ENCODE measurements at regions not wholly inside any gene's neighbourhood (a gene's known extent, or its start where the extent isn't known, plus 50 kb on each side); places are given as distances from the start of the nearest gene placed in this dataset.

DNA sequence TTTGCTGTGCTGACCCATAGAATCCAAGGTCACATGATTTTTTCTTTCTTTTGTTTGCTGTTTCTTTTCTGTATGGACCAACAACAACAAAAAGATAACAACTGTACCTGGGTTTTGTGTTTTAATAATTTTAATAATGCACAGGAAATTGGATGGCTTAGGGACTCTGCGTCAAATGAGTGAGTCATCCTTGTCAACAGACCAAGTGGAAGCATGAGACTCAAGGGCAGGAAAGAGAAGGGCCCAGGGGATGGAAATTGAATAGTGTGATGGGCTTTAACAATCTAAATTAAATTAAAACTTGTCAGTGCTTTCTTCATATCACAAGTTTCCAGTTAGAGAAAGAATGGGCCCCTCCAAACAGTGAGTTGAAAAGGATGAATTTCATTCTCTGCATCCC, 413.0 kb downstream of the PREX1 start:
- Mint-ChIP-seq H3K4me3 (ENCODE audit: low read depth) (no peak overlapping the region), H3K9me3 (ENCODE audit: low read depth) (no peaks in the 10 kb centered on the region), H3K36me3 (ENCODE audit: insufficient read depth) (no peaks in the 10 kb centered on the region), H3K4me1 (ENCODE audit: low read depth) (peaks cover 2% of the 10 kb centered on the region), H3K27ac (no peak overlapping the region), H3K27me3 (no peaks in the 10 kb centered on the region)
- no peak for DNase-seq (ENCODE audit: low spot score, unreplicated experiment)
- TF ChIP-seq, protein P1, sequence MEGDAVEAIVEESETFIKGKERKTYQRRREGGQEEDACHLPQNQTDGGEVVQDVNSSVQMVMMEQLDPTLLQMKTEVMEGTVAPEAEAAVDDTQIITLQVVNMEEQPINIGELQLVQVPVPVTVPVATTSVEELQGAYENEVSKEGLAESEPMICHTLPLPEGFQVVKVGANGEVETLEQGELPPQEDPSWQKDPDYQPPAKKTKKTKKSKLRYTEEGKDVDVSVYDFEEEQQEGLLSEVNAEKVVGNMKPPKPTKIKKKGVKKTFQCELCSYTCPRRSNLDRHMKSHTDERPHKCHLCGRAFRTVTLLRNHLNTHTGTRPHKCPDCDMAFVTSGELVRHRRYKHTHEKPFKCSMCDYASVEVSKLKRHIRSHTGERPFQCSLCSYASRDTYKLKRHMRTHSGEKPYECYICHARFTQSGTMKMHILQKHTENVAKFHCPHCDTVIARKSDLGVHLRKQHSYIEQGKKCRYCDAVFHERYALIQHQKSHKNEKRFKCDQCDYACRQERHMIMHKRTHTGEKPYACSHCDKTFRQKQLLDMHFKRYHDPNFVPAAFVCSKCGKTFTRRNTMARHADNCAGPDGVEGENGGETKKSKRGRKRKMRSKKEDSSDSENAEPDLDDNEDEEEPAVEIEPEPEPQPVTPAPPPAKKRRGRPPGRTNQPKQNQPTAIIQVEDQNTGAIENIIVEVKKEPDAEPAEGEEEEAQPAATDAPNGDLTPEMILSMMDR (IDR thresholded peaks at IDR 0.05; ENCODE audit: unreplicated experiment): no peak

GRCh38 chr20:48411919-48412522, 415.8 kb downstream of the PREX1 start:
- H3K27ac Mint-ChIP-seq: no peak overlapping the region
- TF ChIP-seq, protein P1 (IDR thresholded peaks at IDR 0.05; ENCODE audit: unreplicated experiment): no peak

GRCh38 chr20:48411245-48411644, 416.6 kb downstream of the PREX1 start:
- TF ChIP-seq, protein P1 (IDR thresholded peaks at IDR 0.05; ENCODE audit: unreplicated experiment): no peak
- Mint-ChIP-seq H3K4me3 (ENCODE audit: low read depth) (no peak overlapping the region), H3K27ac (no peak overlapping the region), H3K4me1 (ENCODE audit: low read depth) (peaks cover 18% of the 10 kb centered on the region), H3K27me3 (no peaks in the 10 kb centered on the region), H3K9me3 (ENCODE audit: low read depth) (no peaks in the 10 kb centered on the region), H3K36me3 (ENCODE audit: insufficient read depth) (no peaks in the 10 kb centered on the region)
- DNase-seq (ENCODE audit: low spot score, unreplicated experiment): no peak

More at GRCh38 chr20:48411919-48412522, 415.8 kb downstream of the PREX1 start:
- no peaks in the 10 kb centered on the region for H3K27me3 Mint-ChIP-seq
- H3K4me3 Mint-ChIP-seq (ENCODE audit: low read depth): no peak overlapping the region
- no peak for DNase-seq (ENCODE audit: low spot score, unreplicated experiment)
- H3K36me3 Mint-ChIP-seq (ENCODE audit: insufficient read depth): no peaks in the 10 kb centered on the region
- H3K9me3 Mint-ChIP-seq (ENCODE audit: low read depth): no peaks in the 10 kb centered on the region
- H3K4me1 Mint-ChIP-seq (ENCODE audit: low read depth): peaks cover 14% of the 10 kb centered on the region

GRCh38 chr20:48409055-48409615, 418.7 kb downstream of the PREX1 start:
- H3K9me3 Mint-ChIP-seq (ENCODE audit: low read depth): no peaks in the 10 kb centered on the region
- H3K27ac Mint-ChIP-seq: no peak overlapping the region
- H3K27me3 Mint-ChIP-seq: no peaks in the 10 kb centered on the region
- no peak overlapping the region for H3K4me3 Mint-ChIP-seq (ENCODE audit: low read depth)
- TF ChIP-seq, protein P1 (IDR thresholded peaks at IDR 0.05; ENCODE audit: unreplicated experiment): no peak
- no peaks in the 10 kb centered on the region for H3K36me3 Mint-ChIP-seq (ENCODE audit: insufficient read depth)
- peaks cover 21% of the 10 kb centered on the region for H3K4me1 Mint-ChIP-seq (ENCODE audit: low read depth)
- no peak for DNase-seq (ENCODE audit: low spot score, unreplicated experiment)

- no peak for DNase-seq (ENCODE audit: low spot score, unreplicated experiment)
- Mint-ChIP-seq H3K4me3 (ENCODE audit: low read depth) (no peak overlapping the region), H3K27me3 (no peaks in the 10 kb centered on the region), H3K27ac (no peak overlapping the region), H3K4me1 (ENCODE audit: low read depth) (peaks cover 21% of the 10 kb centered on the region), H3K9me3 (ENCODE audit: low read depth) (no peaks in the 10 kb centered on the region), H3K36me3 (ENCODE audit: insufficient read depth) (no peaks in the 10 kb centered on the region)
- TF ChIP-seq, protein P1 (IDR thresholded peaks at IDR 0.05; ENCODE audit: unreplicated experiment): no peak
Measured at GRCh38 chr20:48407710-48408109, 420.1 kb downstream of the PREX1 start.

Data from progenitor cell of endocrine pancreas (in vitro differentiated cells).